ENCODE measurements at regions not wholly inside any gene's neighbourhood (a gene's known extent, or its start where the extent isn't known, plus 50 kb on each side); places are given as distances from the start of the nearest gene placed in this dataset.

GRCh38 chr13:88450515-88450914 is 779.3 kb downstream of the SLITRK5 start:
- TF ChIP-seq, protein P1, sequence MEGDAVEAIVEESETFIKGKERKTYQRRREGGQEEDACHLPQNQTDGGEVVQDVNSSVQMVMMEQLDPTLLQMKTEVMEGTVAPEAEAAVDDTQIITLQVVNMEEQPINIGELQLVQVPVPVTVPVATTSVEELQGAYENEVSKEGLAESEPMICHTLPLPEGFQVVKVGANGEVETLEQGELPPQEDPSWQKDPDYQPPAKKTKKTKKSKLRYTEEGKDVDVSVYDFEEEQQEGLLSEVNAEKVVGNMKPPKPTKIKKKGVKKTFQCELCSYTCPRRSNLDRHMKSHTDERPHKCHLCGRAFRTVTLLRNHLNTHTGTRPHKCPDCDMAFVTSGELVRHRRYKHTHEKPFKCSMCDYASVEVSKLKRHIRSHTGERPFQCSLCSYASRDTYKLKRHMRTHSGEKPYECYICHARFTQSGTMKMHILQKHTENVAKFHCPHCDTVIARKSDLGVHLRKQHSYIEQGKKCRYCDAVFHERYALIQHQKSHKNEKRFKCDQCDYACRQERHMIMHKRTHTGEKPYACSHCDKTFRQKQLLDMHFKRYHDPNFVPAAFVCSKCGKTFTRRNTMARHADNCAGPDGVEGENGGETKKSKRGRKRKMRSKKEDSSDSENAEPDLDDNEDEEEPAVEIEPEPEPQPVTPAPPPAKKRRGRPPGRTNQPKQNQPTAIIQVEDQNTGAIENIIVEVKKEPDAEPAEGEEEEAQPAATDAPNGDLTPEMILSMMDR (IDR thresholded peaks at IDR 0.05 in 2 of 3, conservative IDR thresholded peaks at IDR 0.05 in 1 of 3; ENCODE audit: borderline replicate concordance in 1 of 3, insufficient read depth in 1 of 3, low read depth in 2 of 3, low read length in 2 of 3), result no peak
- TF ChIP-seq JUND (IDR thresholded peaks at IDR 0.05) (no peak), EGR1 (IDR thresholded peaks at IDR 0.05; ENCODE audit: low read depth) (no peak), EZH2phosphoT487 (IDR thresholded peaks at IDR 0.05; ENCODE audit: borderline replicate concordance) (no peak)

Data from HCT116 (cell line).